Activated naive CD8-positive, alpha-beta T cell treated with anti-CD3 and anti-CD28 coated beads, Interleukin-2, amount 50 U/mL, for 24 hours (primary cell): ENCODE measurements at regions not wholly inside any gene's neighbourhood (a gene's known extent, or its start where the extent isn't known, plus 50 kb on each side); places are given as distances from the start of the nearest gene placed in this dataset.
"Not testable (repeated sequence)": the region's sequence is repeated elsewhere in the genome, so short reads cannot be mapped to it uniquely, and the experiment has no call there.

Experiments
- ATAC-seq: fragments of 150-1000 bp; cut with Tn5 transposase; one replicate; pipeline ENCODE4 v1.10.0; 2021
- DNase-seq: peaks from one replicate; pipeline ENCODE4 v3.0.0; 2021
- H3K27ac Mint-ChIP-seq: one replicate; pipeline ENCODE4 v1.8.0; 2021; ENCODE audit warnings: mild to moderate bottlenecking, mixed read lengths
- H3K27me3 Mint-ChIP-seq: one replicate; pipeline ENCODE4 v1.8.0; 2021; ENCODE audit warnings: mixed read lengths
- H3K36me3 Mint-ChIP-seq: one replicate; pipeline ENCODE4 v1.8.0; 2021; ENCODE audit warnings: low read depth, mixed read lengths
- H3K4me1 Mint-ChIP-seq: one replicate; pipeline ENCODE4 v1.8.0; 2021; ENCODE audit warnings: mixed read lengths
- H3K4me3 Mint-ChIP-seq: one replicate; pipeline ENCODE4 v1.8.0; 2021; ENCODE audit warnings: mild to moderate bottlenecking, moderate library complexity, mixed read lengths
- H3K9me3 Mint-ChIP-seq: one replicate; pipeline ENCODE4 v1.8.0; 2021; ENCODE audit warnings: mixed read lengths

DNA sequence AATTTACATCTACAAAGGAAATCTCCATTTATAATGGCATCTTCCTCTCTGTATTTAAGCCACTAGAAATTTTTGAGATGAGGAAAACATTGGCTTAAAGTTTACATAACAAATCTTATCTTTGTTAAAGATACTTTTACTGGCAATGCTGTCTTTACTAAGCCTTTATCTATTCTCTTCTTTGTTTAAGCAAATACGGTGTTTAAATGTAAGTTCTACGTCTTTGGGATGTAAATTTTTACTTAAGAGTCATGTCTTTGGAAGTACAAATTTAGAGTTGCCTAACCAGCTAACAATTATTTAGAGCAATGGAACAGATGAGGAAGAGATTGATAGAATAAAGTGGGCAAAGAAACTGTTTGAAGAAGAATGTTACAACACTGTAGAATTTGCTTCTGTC lies 1024.0 kb upstream of the PCDH10 start:
- no peaks in the 10 kb centered on the region for H3K36me3 Mint-ChIP-seq
- peaks cover 16% of the 10 kb centered on the region for H3K9me3 Mint-ChIP-seq
- no peak for ATAC-seq
- H3K27me3 Mint-ChIP-seq, result no peaks in the 10 kb centered on the region
- H3K27ac Mint-ChIP-seq, result no peak overlapping the region
- no peak overlapping the region for H3K4me3 Mint-ChIP-seq
- no peak for DNase-seq
- H3K4me1 Mint-ChIP-seq, result peaks cover 5% of the 10 kb centered on the region

DNA sequence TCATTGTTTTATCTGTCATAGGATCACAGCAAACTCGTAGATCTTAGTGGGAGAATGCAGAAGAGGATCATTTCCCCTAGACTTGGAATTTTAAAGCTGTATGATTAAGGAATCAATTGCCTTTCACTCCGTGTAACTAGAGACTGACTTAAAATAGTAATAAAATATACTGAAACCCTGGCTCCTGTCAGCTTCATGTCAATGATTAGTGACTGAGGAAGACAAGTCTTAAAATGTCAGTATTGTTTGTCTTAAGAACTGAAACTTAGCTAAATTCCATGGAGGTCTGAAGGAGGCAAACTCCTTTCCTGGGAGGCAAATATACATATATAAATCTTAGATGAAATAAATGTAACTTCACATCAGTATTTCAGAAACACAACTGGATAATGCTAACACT lies 1016.7 kb upstream of the PCDH10 start:
- Mint-ChIP-seq H3K4me3 (no peak overlapping the region), H3K36me3 (no peaks in the 10 kb centered on the region), H3K27ac (no peak overlapping the region), H3K4me1 (no peaks in the 10 kb centered on the region), H3K27me3 (peaks cover 2% of the 10 kb centered on the region), H3K9me3 (peaks cover 10% of the 10 kb centered on the region)
- ATAC-seq, result no peak
- no peak for DNase-seq

DNA sequence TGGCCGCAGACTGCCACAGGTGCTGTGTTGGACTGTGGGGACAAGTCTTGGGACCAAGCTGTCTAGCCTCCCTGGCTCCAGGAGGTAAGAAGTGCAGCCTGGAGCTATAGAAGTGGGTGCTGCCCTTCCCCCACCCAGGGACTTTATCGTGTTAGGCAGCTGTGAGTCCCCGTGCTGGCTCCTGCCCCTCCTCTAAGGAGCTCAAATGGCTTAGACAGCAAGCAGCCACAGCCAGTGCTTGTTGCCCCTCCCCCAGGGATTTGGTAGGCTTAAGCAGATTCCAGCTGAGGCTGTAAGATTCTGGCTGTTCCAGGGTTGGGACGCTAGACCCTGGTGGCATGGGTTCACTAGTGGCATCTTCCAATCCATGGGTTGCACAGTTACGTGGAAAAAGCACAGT lies 979.4 kb upstream of the PCDH10 start:
- no peak for DNase-seq
- no peaks in the 10 kb centered on the region for H3K36me3 Mint-ChIP-seq
- H3K4me3 Mint-ChIP-seq, result no peak overlapping the region
- no peak for ATAC-seq
- no peaks in the 10 kb centered on the region for H3K4me1 Mint-ChIP-seq
- no peaks in the 10 kb centered on the region for H3K27me3 Mint-ChIP-seq
- no peak overlapping the region for H3K27ac Mint-ChIP-seq
- peaks cover 37% of the 10 kb centered on the region for H3K9me3 Mint-ChIP-seq

DNA sequence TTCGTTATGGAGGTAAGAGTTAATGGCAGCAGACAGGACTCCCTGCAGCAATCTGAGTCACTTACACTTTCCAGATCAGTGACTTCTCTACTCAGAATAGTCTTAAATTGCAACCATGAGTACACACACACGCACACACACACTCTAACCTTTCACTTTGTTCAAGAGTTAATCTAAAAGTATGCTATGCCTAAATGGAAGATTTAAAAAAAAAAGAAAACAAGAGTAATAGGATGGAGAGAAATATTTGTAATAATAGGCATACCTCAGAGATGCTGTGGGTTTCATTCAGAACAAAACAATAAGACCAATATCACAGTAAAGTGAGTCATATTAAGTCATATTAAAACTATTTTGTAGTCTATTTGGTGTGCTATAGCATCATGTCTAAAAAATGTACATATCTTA lies 969.1 kb upstream of the PCDH10 start:
- H3K27ac Mint-ChIP-seq, result no peak overlapping the region

DNA sequence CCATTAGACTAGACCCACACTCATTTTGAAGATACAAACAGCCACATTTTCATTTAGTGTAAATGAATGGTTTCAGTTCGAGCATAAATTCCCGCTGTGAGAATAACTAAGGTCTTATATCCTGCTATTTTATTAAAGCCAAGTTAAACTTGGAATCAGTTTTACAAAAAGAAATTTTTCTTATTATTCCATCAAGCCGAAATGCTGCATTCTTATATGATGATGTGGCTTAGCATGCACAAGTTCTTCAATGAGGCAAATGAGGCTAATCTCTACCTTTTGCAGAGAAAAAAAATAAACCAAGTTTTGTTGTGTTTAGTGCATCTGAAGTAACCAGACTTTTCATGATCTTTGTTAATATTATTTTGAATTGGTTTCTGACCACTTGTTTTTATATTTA lies 953.9 kb upstream of the PCDH10 start:
- H3K4me3 Mint-ChIP-seq, result no peak overlapping the region
- H3K27ac Mint-ChIP-seq, result no peak overlapping the region
- H3K4me1 Mint-ChIP-seq, result no peaks in the 10 kb centered on the region
- no peaks in the 10 kb centered on the region for H3K36me3 Mint-ChIP-seq
- peaks cover 3% of the 10 kb centered on the region for H3K9me3 Mint-ChIP-seq
- no peaks in the 10 kb centered on the region for H3K27me3 Mint-ChIP-seq
- DNase-seq (no peak), ATAC-seq (no peak)

More for the DNA sequence above, 969.1 kb upstream of the PCDH10 start:
- H3K4me1 Mint-ChIP-seq, result no peaks in the 10 kb centered on the region
- H3K9me3 Mint-ChIP-seq, result peaks cover 4% of the 10 kb centered on the region
- DNase-seq (no peak), ATAC-seq (no peak)
- H3K27me3 Mint-ChIP-seq, result no peaks in the 10 kb centered on the region
- H3K36me3 Mint-ChIP-seq, result no peaks in the 10 kb centered on the region
- no peak overlapping the region for H3K4me3 Mint-ChIP-seq

DNA sequence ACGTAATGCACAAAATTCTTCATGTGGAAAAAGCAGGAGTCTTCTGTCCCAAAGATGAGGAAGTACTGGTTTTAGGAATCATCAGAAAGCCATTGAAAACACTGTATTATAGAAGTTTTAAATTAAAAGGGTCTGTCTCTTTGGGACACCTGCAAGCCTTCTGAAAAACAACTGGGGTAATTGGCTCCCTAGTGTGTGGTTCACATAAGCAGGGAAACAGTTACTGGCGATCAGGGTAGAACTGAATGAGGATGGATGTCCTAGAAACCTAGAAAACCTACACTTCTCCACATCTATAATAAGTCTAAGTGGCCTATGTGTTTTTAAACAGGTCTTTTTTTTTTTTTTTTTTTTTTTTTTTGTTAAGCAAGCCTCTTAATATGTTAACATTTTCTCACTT lies 945.5 kb upstream of the PCDH10 start:
- ATAC-seq (no peak), DNase-seq (no peak)
- Mint-ChIP-seq H3K4me1 (no peaks in the 10 kb centered on the region), H3K27me3 (no peaks in the 10 kb centered on the region), H3K4me3 (no peak overlapping the region), H3K9me3 (peaks cover 3% of the 10 kb centered on the region), H3K36me3 (no peaks in the 10 kb centered on the region), H3K27ac (no peak overlapping the region)

DNA sequence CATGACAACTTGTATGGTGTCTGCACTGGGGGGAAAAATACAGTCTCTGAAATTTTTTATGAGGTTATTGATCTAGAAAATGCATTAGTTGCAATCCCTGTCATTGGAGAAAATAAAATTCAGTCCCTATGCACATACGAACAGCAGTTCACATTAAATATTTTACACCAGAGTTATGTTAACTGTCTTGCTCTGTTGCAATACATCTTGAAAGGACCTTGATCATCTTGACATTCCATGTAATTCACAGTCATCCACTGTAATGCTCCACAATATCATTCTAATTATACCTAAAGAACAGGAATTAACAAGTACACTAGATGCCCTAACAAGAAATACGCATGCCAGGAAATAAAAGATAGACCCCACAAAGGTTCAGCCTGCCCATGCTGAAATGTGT lies 934.6 kb upstream of the PCDH10 start:
- Mint-ChIP-seq H3K27ac (no peak overlapping the region), H3K36me3 (no peaks in the 10 kb centered on the region), H3K4me3 (no peak overlapping the region), H3K27me3 (no peaks in the 10 kb centered on the region), H3K9me3 (no peaks in the 10 kb centered on the region), H3K4me1 (no peaks in the 10 kb centered on the region)
- no peak for DNase-seq
- no peak for ATAC-seq

DNA sequence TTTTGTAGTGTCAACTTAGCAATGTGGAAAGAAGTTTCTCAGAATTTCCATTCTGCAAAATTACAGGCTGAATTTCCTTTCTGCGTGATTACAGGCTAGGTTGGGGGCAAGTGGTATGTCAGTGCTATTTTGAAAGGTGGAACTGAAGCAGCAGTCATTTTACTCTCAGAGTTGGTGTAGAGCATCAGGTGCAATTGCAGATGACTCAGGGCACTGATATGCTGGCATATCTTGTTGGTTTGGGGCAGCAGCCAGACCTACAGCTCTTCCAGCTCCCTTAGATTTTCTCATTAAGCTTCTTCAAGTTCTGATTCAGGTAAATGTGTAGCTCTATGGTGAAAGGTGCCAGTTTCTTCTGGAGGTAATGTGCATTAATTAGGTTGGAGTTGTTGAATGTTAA lies 930.7 kb upstream of the PCDH10 start:
- Mint-ChIP-seq H3K36me3 (no peaks in the 10 kb centered on the region), H3K4me1 (no peaks in the 10 kb centered on the region), H3K27ac (no peak overlapping the region), H3K9me3 (peaks cover 14% of the 10 kb centered on the region), H3K27me3 (no peaks in the 10 kb centered on the region), H3K4me3 (no peak overlapping the region)
- DNase-seq (no peak), ATAC-seq (no peak)

DNA sequence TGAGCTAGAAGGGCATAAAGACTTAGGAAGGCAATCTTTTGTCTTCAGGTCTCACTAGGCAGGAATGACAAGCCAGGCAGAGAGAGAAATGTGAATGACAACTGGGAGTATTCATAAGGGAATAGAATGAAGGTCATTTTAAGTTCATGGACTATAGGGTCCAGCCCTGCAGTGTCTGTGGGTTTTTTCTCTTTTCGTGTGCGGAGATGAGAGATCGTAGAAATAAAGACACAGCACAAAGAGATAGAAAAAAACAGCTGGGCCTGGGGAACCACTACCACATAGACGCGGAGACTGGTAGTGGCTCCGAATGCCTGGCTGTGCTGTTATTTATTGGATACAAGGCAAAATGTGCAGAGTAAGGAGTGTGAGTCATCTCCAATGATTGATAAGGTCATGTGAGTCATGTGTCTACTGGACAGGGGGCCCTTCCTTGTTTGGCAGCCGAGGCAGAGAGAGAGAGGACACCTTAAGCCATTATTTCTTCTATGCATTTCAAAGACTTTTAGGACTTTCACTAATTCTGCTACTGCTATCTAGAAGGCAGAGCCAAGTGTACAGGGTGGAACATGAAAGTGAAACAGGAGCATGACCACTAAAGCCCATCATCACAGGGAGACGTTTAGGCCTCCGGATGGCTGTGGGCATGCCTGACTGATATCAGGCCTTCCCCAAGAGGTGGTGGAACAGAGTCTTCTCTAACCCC lies 921.8 kb upstream of the PCDH10 start:
- ATAC-seq (no peak), DNase-seq (no peak)
- Mint-ChIP-seq H3K4me3 (no peak overlapping the region), H3K27me3 (no peaks in the 10 kb centered on the region), H3K9me3 (peaks cover 15% of the 10 kb centered on the region), H3K27ac (no peak overlapping the region), H3K4me1 (no peaks in the 10 kb centered on the region), H3K36me3 (no peaks in the 10 kb centered on the region)

DNA sequence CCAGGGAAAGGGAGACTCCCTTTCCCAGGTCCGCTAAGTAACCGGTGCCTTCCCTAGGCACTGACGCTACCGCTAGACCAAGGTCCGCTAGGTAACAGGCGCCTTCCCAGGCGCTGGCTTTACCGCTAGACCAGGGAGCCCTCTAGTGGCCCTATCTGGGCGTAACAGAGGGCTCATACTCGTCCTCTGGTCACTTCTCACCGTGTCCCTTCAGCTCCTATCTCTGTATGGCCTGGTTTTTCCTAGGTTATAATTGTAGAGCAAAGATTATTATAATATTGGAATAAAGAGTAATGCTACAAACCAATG lies 921.3 kb upstream of the PCDH10 start:
- peaks cover 13% of the 10 kb centered on the region for H3K9me3 Mint-ChIP-seq
- not testable (repeated sequence) for H3K27me3 Mint-ChIP-seq, H3K4me1 Mint-ChIP-seq, ATAC-seq, H3K36me3 Mint-ChIP-seq, H3K27ac Mint-ChIP-seq, H3K4me3 Mint-ChIP-seq
- DNase-seq, result peak; percentile 14

DNA sequence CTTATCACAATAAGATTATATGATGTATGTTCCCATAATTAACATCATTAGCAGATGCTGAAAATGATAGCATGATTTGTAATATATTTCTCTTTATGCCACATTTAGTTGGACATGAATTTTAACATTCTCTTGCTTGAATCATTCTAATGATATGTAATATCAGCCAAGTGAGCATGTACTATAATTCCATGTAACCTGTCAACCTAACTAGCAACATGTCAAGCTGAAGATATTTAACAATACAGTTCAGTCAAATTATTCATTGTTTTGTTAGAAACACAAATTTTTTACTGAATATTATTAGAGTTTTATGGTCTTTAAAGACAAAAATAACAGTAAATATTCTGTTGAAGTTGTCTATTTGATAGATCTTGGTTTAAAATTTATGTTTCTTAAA lies 920.4 kb upstream of the PCDH10 start:
- DNase-seq, result no peak
- no peaks in the 10 kb centered on the region for H3K27me3 Mint-ChIP-seq
- H3K4me1 Mint-ChIP-seq, result no peaks in the 10 kb centered on the region

DNA sequence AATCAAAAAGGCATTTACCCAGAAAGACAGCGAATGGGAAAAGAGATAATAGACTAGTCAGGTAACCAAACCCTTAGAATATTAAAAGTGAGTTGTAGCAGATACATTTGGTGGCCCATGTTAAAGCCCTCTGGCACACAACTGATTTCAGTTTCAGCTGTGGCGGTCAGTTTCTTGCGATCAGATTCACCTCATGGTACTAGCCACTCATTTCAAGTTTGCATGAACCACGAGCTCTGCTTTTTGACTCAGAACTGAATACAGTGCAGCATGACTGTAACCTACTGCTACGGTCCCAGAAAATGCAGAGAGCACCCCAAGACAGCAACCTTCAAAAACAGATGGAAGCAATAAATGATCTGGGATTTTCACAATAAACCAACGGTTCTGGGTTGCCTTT lies 919.1 kb upstream of the PCDH10 start:
- Mint-ChIP-seq H3K36me3 (no peaks in the 10 kb centered on the region), H3K27ac (no peak overlapping the region), H3K4me3 (no peak overlapping the region), H3K4me1 (no peaks in the 10 kb centered on the region), H3K9me3 (peaks cover 14% of the 10 kb centered on the region), H3K27me3 (no peaks in the 10 kb centered on the region)
- ATAC-seq (no peak), DNase-seq (no peak)

More for the DNA sequence above, 920.4 kb upstream of the PCDH10 start:
- no peaks in the 10 kb centered on the region for H3K36me3 Mint-ChIP-seq
- no peak for ATAC-seq
- peaks cover 14% of the 10 kb centered on the region for H3K9me3 Mint-ChIP-seq
- H3K4me3 Mint-ChIP-seq, result no peak overlapping the region
- no peak overlapping the region for H3K27ac Mint-ChIP-seq

DNA sequence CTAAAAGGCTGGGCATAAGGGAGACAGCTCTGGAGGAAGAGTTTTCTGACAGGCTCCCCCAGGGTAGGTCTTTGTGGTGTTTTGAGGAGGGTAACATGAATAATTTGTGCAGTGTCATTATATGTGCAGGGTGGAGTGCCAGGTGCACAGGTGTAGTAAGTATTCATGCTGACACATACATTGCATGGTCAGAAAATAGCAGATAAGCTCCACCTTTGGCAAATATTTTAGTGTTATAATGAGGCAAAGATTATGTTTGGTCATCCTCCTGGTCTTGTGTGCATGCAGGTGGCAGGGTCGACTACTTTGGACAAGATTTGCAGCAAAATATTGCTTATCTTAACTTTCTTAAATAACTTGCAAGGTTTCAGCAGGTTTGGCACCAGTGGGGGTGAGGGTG lies 910.4 kb upstream of the PCDH10 start:
- ATAC-seq, result no peak
- no peaks in the 10 kb centered on the region for H3K36me3 Mint-ChIP-seq
- DNase-seq, result no peak
- no peaks in the 10 kb centered on the region for H3K9me3 Mint-ChIP-seq
- H3K4me3 Mint-ChIP-seq, result no peak overlapping the region
- no peaks in the 10 kb centered on the region for H3K4me1 Mint-ChIP-seq
- H3K27ac Mint-ChIP-seq, result no peak overlapping the region
- no peaks in the 10 kb centered on the region for H3K27me3 Mint-ChIP-seq

DNA sequence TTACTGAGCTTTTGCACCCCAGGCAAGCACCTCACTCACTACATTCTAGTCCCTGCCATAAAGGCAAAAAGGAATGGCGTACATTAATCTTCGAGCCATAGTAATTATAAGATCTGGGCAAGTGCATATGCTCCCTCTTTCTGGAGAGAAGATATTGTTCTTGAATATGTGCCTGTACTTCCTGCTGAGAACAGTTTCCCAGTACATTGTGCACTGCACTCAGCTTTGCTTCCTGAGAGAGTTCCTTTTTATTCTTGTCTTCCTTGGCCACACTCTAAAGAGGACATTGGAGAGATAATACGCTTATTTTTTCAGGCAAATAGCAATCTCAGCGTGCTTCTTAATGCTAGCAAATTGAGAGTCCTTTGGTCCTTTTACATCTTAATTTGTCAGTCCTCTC lies 909.0 kb upstream of the PCDH10 start:
- Mint-ChIP-seq H3K36me3 (no peaks in the 10 kb centered on the region), H3K27me3 (no peaks in the 10 kb centered on the region), H3K9me3 (no peaks in the 10 kb centered on the region), H3K4me3 (no peak overlapping the region), H3K27ac (no peak overlapping the region), H3K4me1 (no peaks in the 10 kb centered on the region)
- ATAC-seq, result no peak
- no peak for DNase-seq

DNA sequence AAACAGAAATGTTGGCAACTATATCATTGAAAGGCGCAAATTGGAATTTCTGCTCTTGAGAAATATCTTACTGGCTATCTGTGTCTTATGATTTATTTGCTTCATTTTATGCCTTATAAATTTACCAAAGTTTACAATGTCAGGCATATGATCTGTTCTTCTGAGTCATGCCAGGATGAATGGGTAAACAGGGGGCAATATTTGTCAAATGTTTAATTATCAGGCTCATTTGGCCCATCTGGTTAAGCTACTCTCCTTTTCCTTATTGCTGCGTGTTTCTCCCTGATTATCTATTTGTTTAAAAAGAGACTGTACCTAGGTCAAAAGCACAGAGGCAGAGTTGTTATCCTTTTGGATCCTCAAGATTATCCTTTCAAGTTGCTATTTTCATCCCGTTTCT lies 903.8 kb upstream of the PCDH10 start:
- no peaks in the 10 kb centered on the region for H3K36me3 Mint-ChIP-seq
- DNase-seq, result no peak
- ATAC-seq, result no peak
- H3K4me3 Mint-ChIP-seq, result no peak overlapping the region
- no peaks in the 10 kb centered on the region for H3K4me1 Mint-ChIP-seq
- no peak overlapping the region for H3K27ac Mint-ChIP-seq
- no peaks in the 10 kb centered on the region for H3K9me3 Mint-ChIP-seq
- H3K27me3 Mint-ChIP-seq, result no peaks in the 10 kb centered on the region

DNA sequence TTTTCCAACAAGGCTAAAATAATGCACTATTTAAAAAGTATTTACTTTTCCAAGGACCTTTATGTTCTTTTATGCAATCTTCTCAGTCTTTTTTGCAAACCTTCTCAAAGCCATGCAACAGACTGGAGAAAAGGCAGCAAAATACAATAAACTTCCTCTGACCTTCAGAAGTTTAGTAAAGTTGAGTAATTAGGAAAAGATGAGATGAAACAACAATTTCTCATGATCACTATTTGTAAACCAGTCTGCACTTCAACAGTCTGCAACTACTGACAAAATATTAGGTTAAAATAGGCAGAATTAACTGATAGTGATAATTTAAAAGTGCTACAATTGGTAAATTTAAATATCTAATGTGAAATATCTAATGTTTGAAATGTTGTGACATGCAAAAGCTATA lies 884.9 kb upstream of the PCDH10 start:
- H3K36me3 Mint-ChIP-seq, result no peaks in the 10 kb centered on the region
- no peak for DNase-seq
- H3K4me3 Mint-ChIP-seq, result no peak overlapping the region
- no peaks in the 10 kb centered on the region for H3K4me1 Mint-ChIP-seq
- peaks cover 3% of the 10 kb centered on the region for H3K9me3 Mint-ChIP-seq
- no peaks in the 10 kb centered on the region for H3K27me3 Mint-ChIP-seq
- no peak overlapping the region for H3K27ac Mint-ChIP-seq
- ATAC-seq, result no peak
